RWPE1 (cell line): ENCODE measurements at regions not wholly inside any gene's neighbourhood (a gene's known extent, or its start where the extent isn't known, plus 50 kb on each side); places are given as distances from the start of the nearest gene placed in this dataset.
A peak's percentile ranks its signal among the peaks of the same experiment; 100 is the strongest.

Experiments used
- CTCF ChIA-PET: fragments of 350-600 bp; sonication (Branson Sonifier 250); formaldehyde crosslinking; extraction: SDS; loops from one replicate; lab custom pipeline; 2021; lab: Yijun Ruan, JAX
- POLR2A ChIA-PET: fragments of 400-600 bp; formaldehyde crosslinking; extraction: SDS; loops from one replicate; lab custom pipeline; 2020; ENCODE audit warnings: antibody characterized with exemption; ENCODE audit not compliant: low non-redundant PET; lab: Yijun Ruan, JAX
- DNase-seq: peaks from one replicate; pipeline ENCODE4 v3.0.0; 2012; ENCODE audit warnings: low spot score
- H3K27ac ChIP-seq: fragments of 450-650 bp; 2 replicates; pipeline ENCODE4 v1.5.1; 2017
- CTCF ChIP-seq: fragments of 450-650 bp; conservative IDR thresholded peaks from 2 replicates; pipeline ENCODE4 v1.5.1; 2017; ENCODE audit warnings: low read depth, mild to moderate bottlenecking

- ChIA-PET CTCF (no interaction called here), POLR2A (no interaction called here)
- peak overlapping the region; percentile 79 for H3K27ac ChIP-seq
- no peak for TF ChIP-seq CTCF
- DNase-seq, result no peak
Observed at GRCh38 chr7:131110297-131111080, 217.2 kb upstream of the MKLN1 start.

GRCh38 chr7:131111081-131111576 lies 216.5 kb upstream of the MKLN1 start:
- CTCF ChIA-PET, result no interaction called here
- TF ChIP-seq CTCF, result no peak
- DNase-seq, result no peak
- POLR2A ChIA-PET, result no interaction called here
- no peak overlapping the region for H3K27ac ChIP-seq

GRCh38 chr7:131111792-131112191 lies 215.9 kb upstream of the MKLN1 start:
- no peak overlapping the region for H3K27ac ChIP-seq
- DNase-seq, result no peak
- no peak for TF ChIP-seq CTCF
- CTCF ChIA-PET, result no interaction called here
- POLR2A ChIA-PET, result no interaction called here

- ChIA-PET POLR2A (no interaction called here), CTCF (no interaction called here)
- TF ChIP-seq CTCF, result no peak
- no peak overlapping the region for H3K27ac ChIP-seq
- DNase-seq, result no peak
Observed at GRCh38 chr7:131112431-131112830, 215.2 kb upstream of the MKLN1 start.

- CTCF ChIA-PET, result no interaction called here
- POLR2A ChIA-PET, result no interaction called here
- no peak for TF ChIP-seq CTCF
- H3K27ac ChIP-seq, result no peak overlapping the region
- no peak for DNase-seq
Observed at GRCh38 chr7:131115340-131115739, 212.3 kb upstream of the MKLN1 start.

- TF ChIP-seq CTCF, result no peak
- CTCF ChIA-PET, result no interaction called here
- DNase-seq, result no peak
- POLR2A ChIA-PET, result no interaction called here
- no peak overlapping the region for H3K27ac ChIP-seq
Observed at GRCh38 chr7:131117439-131117838, 210.2 kb upstream of the MKLN1 start.
